Vagina (tissue), 2 donors: ENCODE measurements at regions not wholly inside any gene's neighbourhood (a gene's known extent, or its start where the extent isn't known, plus 50 kb on each side); places are given as distances from the start of the nearest gene placed in this dataset.

Experiments used
- CTCF ChIP-seq, 3 experiments: fragments of 450-650 bp in 2 of 3; fragments of 200-600 bp in 1 of 3; sonication (generic) in 1 of 3; IDR thresholded peaks; one replicate each; pipeline ENCODE4 v1.5.1; 2017 to 2019; ENCODE audit warnings: antibody characterized with exemption in 3 of 3, mild to moderate bottlenecking in 2 of 3, moderate library complexity in 2 of 3
- POLR2A ChIP-seq, 2 donors: fragments of 450-650 bp; IDR thresholded peaks; one replicate each; pipeline ENCODE4 v1.6.1; 2017; ENCODE audit warnings: antibody characterized with exemption in 2 of 2, mild to moderate bottlenecking in 2 of 2, moderate library complexity in 2 of 2
- POLR2AphosphoS5 ChIP-seq, 2 donors: sonication (generic); formaldehyde crosslinking; IDR thresholded peaks; one replicate each; pipeline ENCODE4 v1.9.0; 2017; ENCODE audit warnings: antibody characterized with exemption in 2 of 2, mild to moderate bottlenecking in 2 of 2, low read depth in 1 of 2; ENCODE audit not compliant: insufficient read depth in 1 of 2

DNA sequence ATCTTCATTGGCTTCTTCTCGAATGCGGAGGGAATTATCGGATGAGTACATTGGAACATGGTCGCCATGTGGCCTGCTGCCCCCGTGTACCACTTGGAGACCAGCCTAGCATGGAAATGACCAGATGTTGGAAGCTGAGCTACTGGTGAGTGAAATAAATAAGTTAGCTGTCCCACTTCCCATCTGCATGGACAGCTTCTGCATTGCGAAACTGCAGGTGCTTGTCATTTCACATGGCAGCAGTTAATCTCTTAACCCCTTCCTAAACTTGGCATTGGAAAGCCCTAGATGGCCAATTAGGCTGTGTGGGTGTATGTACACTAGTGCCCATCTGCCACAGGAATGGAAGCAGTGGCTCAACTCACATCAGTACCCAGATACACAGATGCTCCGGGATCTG lies 246.6 kb upstream of the IL12B start:
- TF ChIP-seq CTCF (IDR thresholded peaks at IDR 0.05) (no peak), POLR2AphosphoS5 (IDR thresholded peaks at IDR 0.05; ENCODE audit: insufficient read depth in 1 of 2, low read depth in 1 of 2) (no peak), POLR2A (IDR thresholded peaks at IDR 0.05) (no peak)
